H54 (cell line): ENCODE measurements at regions not wholly inside any gene's neighbourhood (a gene's known extent, or its start where the extent isn't known, plus 50 kb on each side); places are given as distances from the start of the nearest gene placed in this dataset.

Experiments used
- DNase-seq: peaks from one replicate; pipeline ENCODE4 v3.0.0; 2011; ENCODE audit warnings: low spot score, mixed read lengths; ENCODE audit not compliant: insufficient read length
- FAIRE-seq: peaks from 3 replicates; lab custom pipeline; 2011; peaks lifted over from hg19 to GRCh38; lab: Jason Lieb, UNC
- POLR2A ChIP-seq: IDR thresholded peaks from 2 replicates; pipeline ENCODE4 v1.6.1; 2011; ENCODE audit warnings: low read depth, mild to moderate bottlenecking, low read length

DNA sequence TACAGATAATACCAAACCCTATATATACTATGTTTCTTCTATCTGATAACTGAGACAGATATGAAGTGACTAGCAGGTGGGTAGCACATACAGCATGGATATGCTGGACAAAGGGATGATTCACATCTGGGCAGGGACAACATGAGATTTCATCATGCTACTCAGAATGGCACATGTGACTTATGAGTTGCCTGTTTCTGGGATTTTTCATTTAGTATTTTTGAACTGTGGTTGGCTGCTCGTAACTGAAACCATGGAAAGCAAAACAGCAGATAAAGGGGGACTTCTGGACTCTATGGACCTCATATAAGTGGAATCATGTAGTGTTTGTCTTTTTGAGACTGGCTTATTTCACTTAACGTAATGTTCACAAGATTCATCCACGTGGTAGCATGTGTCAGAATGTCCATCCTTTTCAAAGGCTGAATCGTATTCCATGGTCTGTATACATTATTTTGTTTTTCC is 883.0 kb downstream of the TBC1D22A start:
- no peak for TF ChIP-seq POLR2A
- FAIRE-seq (no peak), DNase-seq (no peak)

GRCh38 chr22:47634347-47634746 is 871.9 kb downstream of the TBC1D22A start:
- no peak for FAIRE-seq
- DNase-seq: no peak
- no peak for TF ChIP-seq POLR2A

DNA sequence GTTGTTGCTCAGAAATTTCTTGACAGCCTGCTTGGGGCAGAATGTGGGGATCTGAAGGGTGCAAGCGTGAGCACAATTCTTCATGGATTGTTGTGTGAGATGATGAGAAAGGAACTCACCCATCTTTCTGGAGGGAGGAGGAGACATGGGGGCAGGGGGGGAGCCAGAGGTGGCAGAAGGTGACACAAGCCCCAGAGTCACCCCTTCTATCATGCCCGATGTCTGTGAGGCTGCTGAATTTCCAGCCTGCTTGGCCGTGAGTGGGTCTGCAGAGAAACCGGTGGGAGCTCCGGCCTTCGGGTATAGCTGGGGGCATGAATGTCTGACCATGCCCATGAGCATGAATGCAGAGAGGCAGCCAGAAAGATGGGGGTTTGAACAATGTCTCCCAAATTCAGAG is 870.7 kb downstream of the TBC1D22A start:
- DNase-seq: no peak
- TF ChIP-seq POLR2A: no peak
- no peak for FAIRE-seq

DNA sequence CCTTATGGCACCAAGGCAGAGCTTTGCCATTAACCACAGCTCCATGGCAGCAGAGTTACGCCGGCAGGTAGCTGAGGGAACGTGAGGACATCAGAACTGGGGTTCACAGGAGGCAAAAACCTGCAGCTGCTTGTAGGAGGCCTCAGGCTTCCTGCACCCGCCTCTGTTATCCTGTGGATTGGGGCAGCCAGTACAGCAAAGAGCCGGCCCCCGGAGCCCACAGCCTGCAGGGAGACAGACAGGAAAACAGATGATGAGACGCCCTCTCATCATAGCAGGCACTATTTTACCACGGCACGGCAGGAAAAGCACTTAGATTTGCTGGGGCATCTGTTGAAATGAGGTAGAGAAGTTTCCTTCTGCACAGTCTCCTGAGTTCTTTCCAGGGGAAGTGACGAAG is 870.3 kb downstream of the TBC1D22A start:
- FAIRE-seq (no peak), DNase-seq (no peak)
- no peak for TF ChIP-seq POLR2A

DNA sequence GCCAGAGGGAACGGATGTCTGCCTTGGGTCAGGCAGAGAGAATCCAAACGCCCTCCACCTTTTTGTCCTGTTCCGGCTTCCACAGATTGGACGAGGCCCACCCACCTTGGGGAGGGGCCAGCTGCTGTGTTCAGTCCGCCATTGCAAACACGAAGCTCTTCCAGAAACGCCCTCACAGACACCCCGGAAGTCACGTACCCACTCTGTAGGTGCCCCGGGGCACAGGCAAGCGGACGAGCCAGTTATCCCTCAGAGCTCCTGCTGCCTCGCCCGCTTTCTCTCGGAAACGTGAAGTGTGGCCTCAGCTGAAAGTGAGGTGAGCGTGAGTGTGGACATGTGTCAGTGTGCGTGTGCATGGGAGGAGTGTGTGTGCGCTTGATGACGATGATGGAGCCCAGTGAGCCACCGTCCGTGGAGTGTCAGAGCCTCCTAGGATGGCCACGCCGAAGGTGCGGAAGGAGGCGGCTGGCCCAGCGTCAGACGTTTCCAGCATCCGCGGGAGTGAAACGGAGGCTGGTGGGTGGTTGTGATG is 869.2 kb downstream of the TBC1D22A start:
- TF ChIP-seq POLR2A: peak; percentile 76
- DNase-seq (peak; percentile 56), FAIRE-seq (no peak)

DNA sequence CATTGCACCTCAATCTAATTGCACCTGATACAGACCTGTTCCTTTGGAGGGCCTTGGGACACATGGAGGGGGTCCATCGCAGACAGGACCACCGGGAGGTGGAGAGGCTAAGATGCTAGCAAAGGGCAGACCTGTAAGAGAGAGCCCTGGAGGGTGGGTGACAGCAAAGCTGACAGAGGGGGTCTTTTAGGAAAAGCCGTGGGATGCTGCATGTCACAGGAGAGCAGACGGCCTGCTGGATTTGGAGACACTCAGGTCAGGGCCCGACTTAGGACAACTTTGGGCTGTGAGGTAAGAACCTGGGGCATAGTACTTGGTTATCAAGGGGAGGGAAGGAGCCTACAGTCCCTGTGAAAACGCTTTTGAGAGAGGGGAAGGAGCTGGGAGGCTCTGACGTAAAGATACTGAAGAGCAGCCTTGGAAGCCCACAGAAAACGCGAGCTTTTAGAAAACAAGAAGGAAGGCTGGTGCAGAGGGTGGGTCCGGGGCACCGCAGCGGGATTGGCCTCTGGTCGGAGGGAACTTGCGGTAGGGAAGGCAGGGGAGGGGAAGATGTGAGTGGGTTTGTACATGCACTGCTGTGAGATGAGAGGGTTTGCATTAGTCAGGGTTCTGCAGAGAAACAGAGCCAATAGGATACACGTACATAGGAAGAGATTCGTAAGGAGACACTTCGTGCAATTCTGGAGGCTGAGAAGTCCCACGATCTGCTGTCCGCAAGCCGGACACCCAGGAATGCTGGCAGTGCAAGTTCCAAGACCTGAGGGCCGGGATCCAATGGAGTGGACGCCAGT is 868.5 kb downstream of the TBC1D22A start:
- TF ChIP-seq POLR2A: no peak
- DNase-seq: peak; percentile 11
- FAIRE-seq: no peak

GRCh38 chr22:47629791-47630655 is 867.6 kb downstream of the TBC1D22A start:
- no peak for TF ChIP-seq POLR2A
- DNase-seq (no peak), FAIRE-seq (no peak)

DNA sequence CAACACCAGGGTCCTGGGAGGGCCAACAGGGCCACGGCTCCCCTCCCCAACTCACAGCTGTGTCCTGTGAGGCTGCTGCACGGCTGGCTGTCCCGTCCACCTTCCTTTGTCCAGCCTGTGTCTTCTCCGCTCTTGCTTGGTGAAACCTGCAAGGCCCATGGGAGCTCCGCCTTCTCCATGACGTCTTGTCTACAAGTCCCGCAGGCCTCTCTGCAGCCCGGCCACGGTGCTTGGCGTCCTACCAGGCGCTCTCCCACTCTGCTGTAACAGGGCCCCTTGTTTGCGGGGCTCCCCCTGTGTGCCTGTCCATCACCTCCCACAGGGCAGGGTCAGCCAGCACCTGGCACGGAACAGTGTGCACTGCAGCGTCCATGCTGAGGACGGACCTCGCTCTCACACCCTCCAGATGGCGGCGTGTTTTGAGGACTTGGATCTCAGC is 866.8 kb downstream of the TBC1D22A start:
- FAIRE-seq: no peak
- DNase-seq: no peak
- TF ChIP-seq POLR2A: no peak

DNA sequence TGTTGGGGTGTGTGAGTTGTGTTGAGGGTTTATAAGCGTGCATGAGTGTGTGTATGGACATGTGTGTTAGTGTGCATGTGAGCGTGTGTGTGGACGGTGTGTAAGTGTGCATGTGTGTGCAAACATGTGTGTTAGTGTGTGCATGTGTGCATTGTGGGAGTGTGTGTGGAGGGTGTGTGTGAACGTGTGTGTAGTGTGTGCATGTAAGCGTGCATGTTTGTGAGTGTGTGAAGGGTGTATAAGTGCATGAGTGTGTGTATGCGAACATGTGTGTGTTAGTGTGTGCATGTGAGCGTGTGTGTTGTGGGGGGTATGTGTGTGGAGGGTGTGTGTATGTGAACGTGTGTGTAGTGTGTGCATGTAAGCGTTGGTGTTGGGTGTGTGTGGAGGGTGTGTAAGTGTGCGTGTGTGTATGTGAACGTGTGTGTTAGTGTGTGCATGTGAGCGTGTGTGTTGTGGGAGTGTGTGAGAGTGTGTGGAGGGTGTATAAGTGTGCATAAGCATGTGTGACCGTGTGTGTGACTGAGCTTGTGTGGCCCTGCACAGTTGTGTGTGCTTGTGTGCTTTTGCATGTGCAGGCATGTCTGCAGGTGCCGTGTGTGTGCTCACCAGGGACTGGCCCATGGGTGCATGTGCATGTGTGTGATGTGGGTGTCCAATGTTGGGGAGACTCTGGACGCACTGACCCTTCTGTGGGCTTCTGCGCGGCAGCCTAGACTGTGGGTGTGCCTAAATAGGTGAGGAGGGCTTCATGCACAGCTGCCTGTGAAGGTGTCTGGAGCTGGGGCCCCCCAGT is 866.2 kb downstream of the TBC1D22A start:
- TF ChIP-seq POLR2A: no peak
- DNase-seq: no peak
- no peak for FAIRE-seq

GRCh38 chr22:47627556-47628253 is 865.3 kb downstream of the TBC1D22A start:
- TF ChIP-seq POLR2A: no peak
- no peak for DNase-seq
- no peak for FAIRE-seq

- no peak for DNase-seq
- TF ChIP-seq POLR2A: no peak
- no peak for FAIRE-seq
Measured at GRCh38 chr22:47626428-47627390, 864.3 kb downstream of the TBC1D22A start.
